Inflammatory macrophage treated with lipopolysaccharide for 1 hour (primary cell): ENCODE measurements at regions not wholly inside any gene's neighbourhood (a gene's known extent, or its start where the extent isn't known, plus 50 kb on each side); places are given as distances from the start of the nearest gene placed in this dataset.
"Not testable (repeated sequence)": the region's sequence is repeated elsewhere in the genome, so short reads cannot be mapped to it uniquely, and the experiment has no call there.

Experiments used
- DNase-seq, 2 donors: peaks; one replicate each; pipeline ENCODE4 v3.0.0-alpha.2; 2020 to 2022

- no peak for DNase-seq
These were observed 80.8 kb upstream of the RNU6-1 start for GRCh38 chr15:67920524-67921240.

DNA sequence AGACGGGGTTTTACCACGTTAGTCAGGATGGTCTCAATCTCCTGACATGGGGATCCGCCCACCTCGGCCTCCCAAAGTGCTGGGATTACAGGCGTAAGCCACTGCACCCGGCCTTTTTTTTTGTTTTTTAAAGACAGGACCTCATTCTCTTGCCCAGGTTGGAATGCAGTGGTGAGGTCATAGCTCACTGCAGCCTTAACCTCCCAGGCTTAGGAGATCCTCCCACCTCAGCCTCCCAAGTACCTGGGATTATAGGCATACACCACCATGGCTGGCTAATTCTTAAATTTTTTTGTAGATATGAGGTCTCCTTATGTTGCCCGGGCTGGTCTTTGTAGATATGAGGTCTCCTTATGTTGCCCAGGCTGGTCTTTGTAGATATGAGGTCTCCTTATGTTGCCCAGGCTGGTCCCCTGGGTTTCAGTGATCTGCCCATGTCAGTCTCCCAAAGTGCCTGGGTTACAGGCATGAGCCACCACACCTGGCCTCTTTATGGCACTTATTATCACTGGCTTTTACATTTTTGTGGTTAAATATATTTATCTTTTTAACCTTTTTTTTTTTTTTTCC lies 82.3 kb upstream of the RNU6-1 start:
- no peak for DNase-seq

GRCh38 chr15:67922971-67923945 lies 83.4 kb upstream of the RNU6-1 start:
- no peak for DNase-seq

- no peak for DNase-seq
These were observed 84.6 kb upstream of the RNU6-1 start for GRCh38 chr15:67924359-67924974.

DNA sequence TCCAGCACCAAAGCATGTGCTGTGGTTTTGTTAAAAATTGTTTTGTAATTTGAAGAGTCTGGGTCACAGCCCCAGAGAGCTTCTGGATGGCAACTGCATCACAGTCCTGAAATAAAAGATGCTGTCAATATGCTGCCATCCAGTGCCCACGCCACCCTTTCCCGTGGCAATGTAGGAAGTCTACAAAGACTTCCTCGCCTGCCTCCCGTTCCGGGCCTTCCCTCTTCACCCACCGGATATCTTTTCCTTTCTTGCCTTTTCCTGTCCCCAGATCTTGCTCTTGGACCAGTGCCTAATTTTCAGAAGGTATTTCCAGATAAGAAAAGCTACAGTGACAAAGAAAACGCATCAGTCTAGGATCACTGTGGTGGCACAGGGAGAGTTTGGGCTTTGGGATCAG lies 85.3 kb upstream of the RNU6-1 start:
- no peak for DNase-seq

DNA sequence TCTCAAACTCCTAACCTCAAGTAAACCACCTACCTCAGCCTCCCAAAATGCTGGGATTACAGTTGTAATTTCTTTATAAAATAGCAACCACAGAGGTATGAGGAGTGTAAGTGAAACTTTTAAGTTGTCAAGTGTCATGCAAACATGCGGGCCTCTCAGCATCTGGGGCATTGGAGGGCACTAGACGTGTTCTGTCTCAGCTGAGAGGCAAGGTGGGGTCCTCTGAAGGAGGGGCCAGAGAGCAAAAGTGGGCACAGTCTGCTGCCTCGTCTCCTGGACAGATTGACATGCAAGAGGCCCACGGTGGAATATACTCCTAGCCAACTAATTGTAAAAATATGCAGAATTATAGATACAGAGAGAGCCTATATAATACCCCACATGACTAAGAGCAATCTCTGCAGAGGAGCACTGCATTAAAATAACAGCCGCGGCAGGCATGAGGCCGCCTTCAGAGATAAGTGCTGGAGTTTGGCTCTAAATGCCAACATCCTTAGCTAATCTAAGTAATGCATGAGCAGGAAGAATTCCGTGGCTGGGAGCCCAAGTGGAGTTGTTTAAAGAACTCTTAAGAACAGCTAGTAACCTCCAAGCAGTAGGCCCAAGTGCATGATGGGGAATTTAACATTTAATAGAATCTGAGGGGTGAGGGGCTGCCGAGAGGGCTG lies 87.8 kb upstream of the RNU6-1 start:
- DNase-seq, result no peak

- DNase-seq, result no peak
These were observed 88.8 kb upstream of the RNU6-1 start for GRCh38 chr15:67928666-67929065.

DNA sequence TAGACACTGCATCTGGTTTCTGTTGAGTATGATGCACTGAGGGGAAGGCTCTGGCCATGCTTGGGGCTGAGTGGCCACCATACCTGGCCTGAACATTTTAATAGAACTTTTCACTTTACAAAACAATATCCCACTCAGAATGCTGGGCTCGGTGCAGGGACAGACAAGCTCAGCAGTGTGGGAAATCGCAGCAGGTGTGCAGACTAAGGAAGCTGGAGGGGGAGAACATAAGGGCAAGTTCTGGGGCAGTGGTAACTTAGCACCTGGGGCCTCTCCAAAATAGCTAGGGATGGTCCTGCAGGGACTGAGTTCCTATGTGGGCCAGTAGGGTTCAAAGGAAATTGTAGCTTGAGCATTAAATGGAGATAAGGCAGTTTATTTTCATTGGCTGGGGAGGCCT lies 90.9 kb upstream of the RNU6-1 start:
- DNase-seq, result no peak

DNA sequence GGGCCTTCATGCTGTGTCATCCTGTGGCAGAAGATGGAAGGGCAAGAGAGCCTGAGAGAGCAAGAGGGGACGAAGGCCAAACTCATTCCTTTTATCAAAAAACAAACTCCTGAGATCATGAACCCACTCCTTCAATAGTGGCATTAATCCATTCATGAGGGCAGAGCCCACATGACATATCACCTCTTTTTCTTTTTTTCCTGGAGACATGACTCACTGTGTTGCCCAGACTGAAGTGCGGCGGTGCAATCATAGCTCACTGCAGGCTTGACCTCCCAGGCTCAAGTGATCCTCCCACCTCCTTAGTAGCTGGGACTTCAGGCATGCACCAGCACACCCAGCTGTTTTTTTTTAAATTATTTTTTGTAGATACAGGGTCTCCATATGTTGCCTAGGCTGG lies 92.0 kb upstream of the RNU6-1 start:
- peak; percentile 33 to 73 for DNase-seq

DNA sequence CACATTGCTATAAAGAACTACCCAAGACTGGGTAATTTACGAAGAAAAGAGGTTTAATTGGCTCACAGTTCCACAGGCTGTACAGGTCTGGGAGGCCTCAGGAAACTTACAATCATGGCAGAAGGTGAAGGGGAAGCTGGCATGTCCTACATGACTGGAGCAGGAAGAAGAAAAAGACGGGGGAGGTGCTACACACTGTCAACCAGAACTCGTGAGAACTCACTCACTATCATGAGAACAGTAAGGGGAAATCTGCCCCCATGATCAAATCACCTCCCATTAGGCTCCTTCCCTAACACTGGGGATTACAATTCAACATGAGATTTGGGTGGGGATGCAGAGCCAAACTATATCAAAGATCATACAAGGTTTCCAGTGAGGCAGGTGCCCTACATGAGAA lies 94.3 kb upstream of the RNU6-1 start:
- DNase-seq, result peak; percentile 11 to 60

- no peak for DNase-seq
These were observed 95.4 kb upstream of the RNU6-1 start for GRCh38 chr15:67935244-67935643.

DNA sequence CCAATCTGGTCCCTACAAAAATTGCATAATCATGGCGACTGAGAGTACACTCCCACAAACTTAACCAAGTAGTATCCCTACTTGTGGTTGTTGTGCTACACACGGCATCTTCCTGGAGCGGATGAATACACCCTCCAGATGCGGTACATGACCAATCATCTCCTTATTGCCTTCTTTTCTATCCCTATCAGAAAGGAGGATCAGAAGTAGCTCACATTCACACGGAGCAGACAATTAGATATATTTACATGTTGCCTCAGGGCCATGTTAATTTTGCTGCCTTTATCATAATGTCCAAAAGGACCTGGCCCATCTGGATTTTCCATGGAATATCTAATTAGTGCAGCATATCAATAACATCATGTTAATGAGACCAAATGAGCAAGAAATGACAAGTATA lies 96.4 kb upstream of the RNU6-1 start:
- no peak for DNase-seq

DNA sequence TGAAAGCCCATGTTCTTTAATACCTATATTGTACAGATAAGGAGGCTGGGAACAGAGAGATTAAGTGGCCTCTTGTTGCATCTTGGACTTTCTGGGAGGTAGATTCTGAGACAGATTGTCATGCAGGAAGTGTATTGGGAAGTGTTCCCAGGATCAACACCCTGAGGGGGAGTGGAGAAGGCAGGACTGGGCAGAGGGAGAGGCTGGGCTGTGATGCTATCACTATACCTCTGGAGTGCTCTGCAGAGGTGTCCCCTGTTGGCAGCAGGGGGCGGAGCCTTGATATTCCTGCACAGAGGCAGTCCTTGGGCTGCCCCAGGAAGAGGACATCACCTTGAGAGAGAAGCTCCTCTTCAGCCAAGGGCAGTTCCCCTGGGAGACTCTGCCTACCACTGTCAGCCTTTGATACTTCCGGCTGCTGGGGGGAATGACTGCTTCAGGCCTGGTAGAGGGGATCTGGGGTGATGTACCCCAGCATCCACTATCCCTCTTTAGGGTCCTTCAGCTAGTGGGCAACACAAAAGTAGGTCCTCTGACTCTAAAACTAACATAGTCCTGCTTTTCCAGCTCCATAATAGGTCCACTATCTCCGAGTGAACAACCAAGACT lies 97.4 kb upstream of the RNU6-1 start:
- no peak for DNase-seq

GRCh38 chr15:67939179-67939578 lies 99.3 kb upstream of the RNU6-1 start:
- not testable (repeated sequence) for DNase-seq

- not testable (repeated sequence) for DNase-seq
These were observed 99.9 kb upstream of the RNU6-1 start for GRCh38 chr15:67939588-67940323.

GRCh38 chr15:67940324-67940719 lies 100.5 kb upstream of the RNU6-1 start:
- no peak for DNase-seq

DNA sequence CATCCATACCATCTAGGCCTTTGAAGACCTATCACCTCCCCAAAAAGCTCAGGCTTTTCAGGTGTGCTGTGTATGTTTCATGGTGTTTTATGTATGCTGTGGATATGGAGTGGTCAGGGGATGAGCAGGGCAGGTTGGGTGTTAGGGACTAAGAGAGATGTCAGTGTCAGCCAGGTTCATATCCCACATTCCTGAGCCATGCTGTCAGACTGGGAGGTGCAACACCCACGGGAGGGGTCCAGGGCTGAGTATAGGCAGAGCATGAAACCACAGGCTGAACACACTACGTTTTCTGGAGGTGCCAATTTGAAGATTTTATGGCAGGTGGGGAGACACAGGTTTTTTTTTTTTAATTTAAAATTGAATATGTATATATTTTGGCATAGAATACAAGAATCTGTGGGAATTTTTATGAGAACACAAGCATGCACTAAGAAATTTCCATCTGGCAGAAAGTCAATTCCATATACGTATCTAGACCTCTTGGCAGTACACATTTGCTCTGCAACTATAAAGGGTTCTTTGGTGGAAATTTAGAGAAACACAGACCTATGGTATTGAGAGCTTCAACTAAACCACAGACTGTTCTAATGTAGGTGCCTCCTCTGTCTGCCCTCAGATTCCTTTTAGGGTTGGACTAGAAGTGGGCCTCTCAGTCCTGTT lies 101.9 kb upstream of the RNU6-1 start:
- no peak for DNase-seq

DNA sequence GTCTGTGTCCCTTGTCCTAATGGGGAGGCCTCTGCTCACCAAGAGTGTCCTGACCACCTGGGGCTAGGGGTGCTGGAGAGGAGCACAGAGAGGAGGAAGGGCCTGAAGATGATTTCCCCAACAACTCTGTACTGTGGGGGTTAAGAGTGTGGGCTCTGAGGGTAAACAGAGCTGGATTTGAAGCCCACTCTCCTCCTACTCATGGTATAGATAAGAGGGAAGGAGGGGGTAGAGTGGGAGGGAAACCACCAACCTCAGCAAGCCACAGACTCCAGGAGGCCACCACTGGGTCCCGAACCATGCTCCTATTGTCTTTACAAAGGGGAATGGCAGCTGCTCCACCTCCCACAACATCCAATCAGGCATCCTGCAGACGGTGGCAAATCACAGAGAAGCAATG lies 103.6 kb upstream of the RNU6-1 start:
- DNase-seq, result no peak

- DNase-seq, result no peak
These were observed 104.3 kb upstream of the RNU6-1 start for GRCh38 chr15:67944010-67944641.

- no peak for DNase-seq
These were observed 105.3 kb upstream of the RNU6-1 start for GRCh38 chr15:67945131-67945530.
